ENCODE measurements at regions not wholly inside any gene's neighbourhood (a gene's known extent, or its start where the extent isn't known, plus 50 kb on each side); places are given as distances from the start of the nearest gene placed in this dataset.

DNA sequence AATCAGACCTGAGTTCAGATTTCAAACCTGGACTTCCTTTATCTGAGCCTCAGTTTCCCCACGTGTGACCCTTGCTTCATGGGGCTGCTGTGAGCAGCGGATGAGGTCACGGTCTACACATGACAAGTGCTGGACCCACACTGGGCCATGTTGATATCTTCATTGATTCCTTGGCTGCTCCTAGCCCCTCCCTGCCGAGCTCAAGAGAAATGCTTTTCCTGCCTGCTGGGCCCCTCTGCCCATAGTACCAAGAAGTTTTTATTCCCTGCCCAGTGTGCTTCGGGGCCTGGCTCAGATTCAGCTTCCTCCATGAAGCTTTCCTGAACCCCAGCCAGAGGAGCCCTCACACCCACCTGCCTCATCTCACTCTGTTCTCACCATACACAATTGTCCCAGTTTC, 181.6 kb downstream of the PTPRU start:
- Histone ChIP-seq H3K4me3 (ENCODE audit: low read length, poor library complexity, severe bottlenecking) (no peak overlapping the region), H3K4me2 (ENCODE audit: low read depth, low read length, poor library complexity, severe bottlenecking) (no peak overlapping the region), H3K36me3 (ENCODE audit: insufficient read depth, low read length) (no peaks in the 10 kb centered on the region), H2AFZ (ENCODE audit: low read length) (no peak overlapping the region), H3K9ac (ENCODE audit: low read depth, low read length, poor library complexity, severe bottlenecking) (no peak overlapping the region), H3K27me3 (ENCODE audit: insufficient read depth, low read length, poor library complexity, severe bottlenecking) (no peaks in the 10 kb centered on the region), H4K20me1 (ENCODE audit: insufficient read depth, low read length, poor library complexity, severe bottlenecking) (no peaks in the 10 kb centered on the region), H3K79me2 (ENCODE audit: insufficient read depth, low read length) (no peaks in the 10 kb centered on the region), H3F3A (ENCODE audit: low read depth) (no peaks in the 10 kb centered on the region), H3K9me3 (ENCODE audit: insufficient read depth, low read depth, low read length) (no peaks in the 10 kb centered on the region), H3K4me1 (ENCODE audit: insufficient read depth, low read length, poor library complexity, severe bottlenecking) (no peaks in the 10 kb centered on the region), H3K9me2 (replicated peaks; ENCODE audit: low read depth, low read length) (no peaks in the 10 kb centered on the region)
- TF ChIP-seq EZH2phosphoT487 (IDR thresholded peaks at IDR 0.05; ENCODE audit: borderline replicate concordance) (no peak), CTCF (conservative IDR thresholded peaks at IDR 0.05; ENCODE audit: low read length) (no peak)

- H4K20me1 ChIP-seq (ENCODE audit: insufficient read depth, low read length, poor library complexity, severe bottlenecking), result no peaks in the 10 kb centered on the region
- H3K9me2 ChIP-seq (replicated peaks; ENCODE audit: low read depth, low read length), result no peaks in the 10 kb centered on the region
- H3K4me3 ChIP-seq (ENCODE audit: low read length, poor library complexity, severe bottlenecking), result no peak overlapping the region
- H3F3A ChIP-seq (ENCODE audit: low read depth), result no peaks in the 10 kb centered on the region
- TF ChIP-seq CTCF (conservative IDR thresholded peaks at IDR 0.05; ENCODE audit: low read length) (no peak), EZH2phosphoT487 (IDR thresholded peaks at IDR 0.05; ENCODE audit: borderline replicate concordance) (no peak)
- H2AFZ ChIP-seq (ENCODE audit: low read length), result no peak overlapping the region
- H3K9ac ChIP-seq (ENCODE audit: low read depth, low read length, poor library complexity, severe bottlenecking), result no peak overlapping the region
- no peaks in the 10 kb centered on the region for H3K9me3 ChIP-seq (ENCODE audit: insufficient read depth, low read depth, low read length)
- no peaks in the 10 kb centered on the region for H3K4me1 ChIP-seq (ENCODE audit: insufficient read depth, low read length, poor library complexity, severe bottlenecking)
- H3K27me3 ChIP-seq (ENCODE audit: insufficient read depth, low read length, poor library complexity, severe bottlenecking), result no peaks in the 10 kb centered on the region
- no peaks in the 10 kb centered on the region for H3K36me3 ChIP-seq (ENCODE audit: insufficient read depth, low read length)
- no peaks in the 10 kb centered on the region for H3K79me2 ChIP-seq (ENCODE audit: insufficient read depth, low read length)
- H3K4me2 ChIP-seq (ENCODE audit: low read depth, low read length, poor library complexity, severe bottlenecking), result no peak overlapping the region
Observed at GRCh38 chr1:29417147-29417858, 181.0 kb downstream of the PTPRU start.

DNA sequence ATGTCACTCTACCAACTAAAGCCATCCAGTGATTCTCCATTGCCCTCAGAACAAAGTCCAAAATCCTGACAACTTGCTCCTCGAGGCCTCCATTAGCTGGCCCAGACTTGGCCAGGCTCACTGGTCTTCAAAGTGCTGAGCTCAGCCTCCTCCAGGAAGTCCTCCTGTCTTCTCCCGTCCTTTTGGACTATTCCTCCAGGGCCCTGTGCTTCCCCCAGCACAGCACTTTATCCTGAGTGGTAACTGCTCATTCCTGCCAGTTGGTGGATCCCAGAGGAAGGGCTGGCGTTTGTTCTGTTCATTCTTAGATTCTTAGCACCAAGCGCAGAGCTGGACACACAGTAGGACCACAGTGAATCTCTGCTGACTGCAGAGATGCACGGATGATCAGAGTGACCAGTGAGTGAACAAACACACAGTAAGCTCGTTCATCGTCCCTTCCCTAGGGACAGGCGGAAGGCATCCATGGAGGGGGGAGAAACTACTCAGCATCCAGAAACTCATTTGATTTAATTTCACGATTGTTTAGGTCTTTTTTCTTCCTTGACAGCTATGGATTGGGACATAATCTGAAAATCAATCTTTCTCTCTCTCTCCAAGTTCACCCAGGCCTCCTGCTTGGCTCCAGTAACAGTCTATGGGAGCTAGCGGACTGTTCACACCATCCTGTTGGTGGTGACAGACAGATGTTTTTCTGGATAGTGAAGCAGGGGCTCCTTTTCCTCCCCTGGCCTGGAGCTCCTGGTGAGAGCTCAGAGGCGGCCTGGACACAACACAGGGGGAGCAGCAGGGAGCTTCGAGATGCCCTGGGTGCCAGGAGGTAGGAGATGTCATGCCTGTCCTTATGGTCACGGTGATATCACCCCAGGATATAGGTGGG, 180.2 kb downstream of the PTPRU start:
- Histone ChIP-seq H3K9me3 (ENCODE audit: insufficient read depth, low read depth, low read length) (no peaks in the 10 kb centered on the region), H3K4me2 (ENCODE audit: low read depth, low read length, poor library complexity, severe bottlenecking) (no peak overlapping the region), H4K20me1 (ENCODE audit: insufficient read depth, low read length, poor library complexity, severe bottlenecking) (no peaks in the 10 kb centered on the region), H3K79me2 (ENCODE audit: insufficient read depth, low read length) (no peaks in the 10 kb centered on the region), H3K9ac (ENCODE audit: low read depth, low read length, poor library complexity, severe bottlenecking) (no peak overlapping the region), H2AFZ (ENCODE audit: low read length) (no peak overlapping the region), H3K36me3 (ENCODE audit: insufficient read depth, low read length) (no peaks in the 10 kb centered on the region), H3K9me2 (replicated peaks; ENCODE audit: low read depth, low read length) (no peaks in the 10 kb centered on the region), H3K27me3 (ENCODE audit: insufficient read depth, low read length, poor library complexity, severe bottlenecking) (no peaks in the 10 kb centered on the region), H3K4me3 (ENCODE audit: low read length, poor library complexity, severe bottlenecking) (no peak overlapping the region), H3K4me1 (ENCODE audit: insufficient read depth, low read length, poor library complexity, severe bottlenecking) (no peaks in the 10 kb centered on the region), H3F3A (ENCODE audit: low read depth) (no peaks in the 10 kb centered on the region)
- TF ChIP-seq EZH2phosphoT487 (IDR thresholded peaks at IDR 0.05; ENCODE audit: borderline replicate concordance) (no peak), CTCF (conservative IDR thresholded peaks at IDR 0.05; ENCODE audit: low read length) (no peak)
